Cardiac muscle cell (in vitro differentiated cells and primary cell): ENCODE measurements at regions not wholly inside any gene's neighbourhood (a gene's known extent, or its start where the extent isn't known, plus 50 kb on each side); places are given as distances from the start of the nearest gene placed in this dataset.

Source experiments
- DNase-seq, 2 donors: peaks; one replicate each; pipeline versions ENCODE4 v3.0.0 to v3.0.0-alpha.2; 2010 to 2017; ENCODE audit warnings: low read depth in 1 of 2, low spot score in 1 of 2
- H3K27ac ChIP-seq: fragments of 200-600 bp; sonication (generic); 2 replicates; pipeline ENCODE4 v1.5.1; 2016
- H3K27me3 ChIP-seq: fragments of 200-600 bp; sonication (generic); 2 replicates; pipeline ENCODE4 v1.6.0; 2016; ENCODE audit warnings: control low read depth
- H3K36me3 ChIP-seq: fragments of 200-600 bp; sonication (generic); 2 replicates; pipeline ENCODE4 v1.5.1; 2016; ENCODE audit warnings: control low read depth
- H3K4me1 ChIP-seq: fragments of 200-600 bp; sonication (generic); 2 replicates; pipeline ENCODE4 v1.8.1; 2017; ENCODE audit warnings: low read depth, mild to moderate bottlenecking, mixed run types
- H3K4me3 ChIP-seq: fragments of 200-600 bp; sonication (generic); 2 replicates; pipeline ENCODE4 v1.5.1; 2016; ENCODE audit warnings: mild to moderate bottlenecking
- H3K9me3 ChIP-seq: fragments of 200-600 bp; sonication (generic); 2 replicates; pipeline ENCODE4 v1.5.1; 2017; ENCODE audit warnings: low read depth, mild to moderate bottlenecking, control low read depth
- CTCF ChIP-seq: IDR thresholded peaks from 2 replicates; pipeline ENCODE4 v1.5.1; 2012; ENCODE audit warnings: low read depth, mild to moderate bottlenecking, low read length

GRCh38 chr2:65856928-65857327, 424.5 kb upstream of the SPRED2 start:
- Histone ChIP-seq H3K4me1 (no peaks in the 10 kb centered on the region), H3K9me3 (no peaks in the 10 kb centered on the region), H3K27me3 (no peaks in the 10 kb centered on the region), H3K27ac (no peak overlapping the region), H3K4me3 (no peak overlapping the region), H3K36me3 (no peaks in the 10 kb centered on the region)
- TF ChIP-seq CTCF: no peak
- DNase-seq: no peak

GRCh38 chr2:65856423-65856822, 424.0 kb upstream of the SPRED2 start:
- no peak overlapping the region for H3K4me3 ChIP-seq

GRCh38 chr2:65850695-65851094, 418.3 kb upstream of the SPRED2 start:
- Histone ChIP-seq H3K9me3 (no peaks in the 10 kb centered on the region), H3K4me3 (no peak overlapping the region), H3K4me1 (no peaks in the 10 kb centered on the region), H3K27me3 (no peaks in the 10 kb centered on the region), H3K36me3 (no peaks in the 10 kb centered on the region), H3K27ac (no peak overlapping the region)
- DNase-seq: no peak
- TF ChIP-seq CTCF: no peak

More at GRCh38 chr2:65856423-65856822, 424.0 kb upstream of the SPRED2 start:
- Histone ChIP-seq H3K27me3 (no peaks in the 10 kb centered on the region), H3K9me3 (no peaks in the 10 kb centered on the region), H3K27ac (no peak overlapping the region), H3K36me3 (no peaks in the 10 kb centered on the region), H3K4me1 (no peaks in the 10 kb centered on the region)
- TF ChIP-seq CTCF: no peak
- DNase-seq: no peak

- Histone ChIP-seq H3K36me3 (no peaks in the 10 kb centered on the region), H3K9me3 (no peaks in the 10 kb centered on the region), H3K4me1 (no peaks in the 10 kb centered on the region), H3K4me3 (no peak overlapping the region), H3K27ac (no peak overlapping the region), H3K27me3 (no peaks in the 10 kb centered on the region)
- TF ChIP-seq CTCF: no peak
- DNase-seq: no peak
Observed at GRCh38 chr2:65846989-65847678, 414.7 kb upstream of the SPRED2 start.

GRCh38 chr2:65845442-65846182, 413.2 kb upstream of the SPRED2 start:
- Histone ChIP-seq H3K27ac (no peak overlapping the region), H3K4me3 (no peak overlapping the region), H3K9me3 (no peaks in the 10 kb centered on the region), H3K36me3 (no peaks in the 10 kb centered on the region), H3K4me1 (no peaks in the 10 kb centered on the region), H3K27me3 (no peaks in the 10 kb centered on the region)
- no peak for DNase-seq
- TF ChIP-seq CTCF: no peak
